Left lung (tissue), 4 donors: ENCODE measurements at regions not wholly inside any gene's neighbourhood (a gene's known extent, or its start where the extent isn't known, plus 50 kb on each side); places are given as distances from the start of the nearest gene placed in this dataset.
"Not testable (repeated sequence)": the region's sequence is repeated elsewhere in the genome, so short reads cannot be mapped to it uniquely, and the experiment has no call there.

ENCODE experiments used
- ATAC-seq: fragments of 200-7000 bp; cut with Tn5 transposase; one replicate; pipeline ENCODE4 v1.9.1; 2020; ENCODE audit warnings: moderate library complexity
- DNase-seq, 4 donors: peaks; one replicate each; pipeline ENCODE4 v3.0.0-alpha.2; 2013 to 2020
- H3K27ac ChIP-seq, 2 donors: fragments of 200-600 bp; sonication (generic) in 1 of 2; one replicate each; pipeline versions ENCODE4 v1.5.0 to v1.8.0; 2020 to 2021
- H3K27me3 ChIP-seq, 2 donors: fragments of 200-600 bp; sonication (generic) in 1 of 2; one replicate each; pipeline versions ENCODE4 v1.5.0 to v1.8.0; 2020 to 2021
- H3K36me3 ChIP-seq, 2 donors: fragments of 200-600 bp; sonication (generic) in 1 of 2; one replicate each; pipeline versions ENCODE4 v1.5.0 to v1.8.0; 2020 to 2021
- H3K4me1 ChIP-seq, 2 donors: fragments of 200-600 bp; one replicate each; pipeline ENCODE4 v1.8.0; 2021
- H3K4me3 ChIP-seq, 2 donors: fragments of 200-600 bp; sonication (generic) in 1 of 2; one replicate each; pipeline versions ENCODE4 v1.5.0 to v1.8.0; 2020 to 2021; ENCODE audit warnings: mild to moderate bottlenecking in 1 of 2
- H3K9me3 ChIP-seq, 2 donors: fragments of 200-600 bp; sonication (generic) in 1 of 2; one replicate each; pipeline versions ENCODE4 v1.5.0 to v1.8.0; 2020 to 2021
- intact Hi-C, 2 donors: fragments of 100-400 bp; cut with DNase I; formaldehyde crosslinking; loops; one replicate each; pipeline versions ENCODE4 v1.11.2 to v1.14.2; 2022
- TF ChIP-seq, protein P1 (sequence below), 2 donors: fragments of 200-600 bp; sonication (generic) in 1 of 2; IDR thresholded peaks; one replicate each; pipeline versions ENCODE4 v1.5.0 to v1.8.0; 2021; ENCODE audit warnings: antibody characterized with exemption in 2 of 2
- donor health status: DM: no; HTN: yes; CAD: no.
- donor health status: DM: no; HTN: no; CAD: no.

DNA sequence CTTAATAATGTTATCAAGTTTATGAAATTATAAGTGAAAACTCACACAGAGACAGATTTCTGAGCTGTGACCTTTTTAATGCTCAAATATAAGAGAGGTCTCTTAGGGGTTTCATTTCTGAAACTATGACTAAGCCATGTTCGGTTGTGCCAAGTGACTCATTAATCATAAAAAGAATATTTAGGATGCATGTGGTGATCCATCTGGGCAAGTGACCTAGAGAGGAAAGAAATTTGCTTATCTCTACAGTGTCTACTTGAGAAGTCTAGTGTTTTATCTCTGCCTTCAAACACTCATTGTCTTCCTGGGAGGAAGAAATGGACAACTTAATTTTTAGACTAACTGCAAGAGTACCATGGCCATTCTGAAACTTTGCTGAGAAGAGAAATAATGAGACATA, 545.3 kb upstream of the GRID2 start:
- Histone ChIP-seq H3K4me1 (no peaks in the 10 kb centered on the region), H3K36me3 (no peaks in the 10 kb centered on the region), H3K9me3 (no peaks in the 10 kb centered on the region), H3K27ac (no peak overlapping the region), H3K27me3 (no peaks in the 10 kb centered on the region), H3K4me3 (no peak overlapping the region)
- no peak for DNase-seq
- no peak for ATAC-seq
- intact Hi-C loops = no loop called here
- TF ChIP-seq, protein P1, sequence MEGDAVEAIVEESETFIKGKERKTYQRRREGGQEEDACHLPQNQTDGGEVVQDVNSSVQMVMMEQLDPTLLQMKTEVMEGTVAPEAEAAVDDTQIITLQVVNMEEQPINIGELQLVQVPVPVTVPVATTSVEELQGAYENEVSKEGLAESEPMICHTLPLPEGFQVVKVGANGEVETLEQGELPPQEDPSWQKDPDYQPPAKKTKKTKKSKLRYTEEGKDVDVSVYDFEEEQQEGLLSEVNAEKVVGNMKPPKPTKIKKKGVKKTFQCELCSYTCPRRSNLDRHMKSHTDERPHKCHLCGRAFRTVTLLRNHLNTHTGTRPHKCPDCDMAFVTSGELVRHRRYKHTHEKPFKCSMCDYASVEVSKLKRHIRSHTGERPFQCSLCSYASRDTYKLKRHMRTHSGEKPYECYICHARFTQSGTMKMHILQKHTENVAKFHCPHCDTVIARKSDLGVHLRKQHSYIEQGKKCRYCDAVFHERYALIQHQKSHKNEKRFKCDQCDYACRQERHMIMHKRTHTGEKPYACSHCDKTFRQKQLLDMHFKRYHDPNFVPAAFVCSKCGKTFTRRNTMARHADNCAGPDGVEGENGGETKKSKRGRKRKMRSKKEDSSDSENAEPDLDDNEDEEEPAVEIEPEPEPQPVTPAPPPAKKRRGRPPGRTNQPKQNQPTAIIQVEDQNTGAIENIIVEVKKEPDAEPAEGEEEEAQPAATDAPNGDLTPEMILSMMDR (IDR thresholded peaks at IDR 0.05) = no peak

DNA sequence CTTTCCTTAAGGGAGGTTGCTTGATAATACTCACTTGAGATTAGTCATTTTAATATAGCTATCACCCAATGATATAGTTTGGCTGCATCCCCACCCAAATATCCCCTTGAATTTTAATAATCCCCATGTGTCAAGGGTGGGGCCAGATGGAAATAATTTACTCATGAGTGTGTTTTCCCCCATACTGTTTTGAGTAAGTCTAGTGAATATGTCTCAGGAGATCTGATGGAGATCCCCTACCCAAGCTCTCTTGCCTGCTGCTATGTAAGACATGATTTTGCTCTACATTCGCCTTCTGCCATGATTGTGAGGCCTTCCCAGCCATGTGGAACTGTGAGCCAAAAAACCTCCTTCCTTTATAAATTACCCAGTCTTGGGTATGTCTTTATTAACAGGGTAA, 539.7 kb upstream of the GRID2 start:
- DNase-seq = no peak
- no peak for ATAC-seq
- intact Hi-C loops = no loop called here
- TF ChIP-seq, protein P1 (IDR thresholded peaks at IDR 0.05) = no peak
- no peaks in the 10 kb centered on the region for H3K36me3 ChIP-seq
- H3K4me3 ChIP-seq = no peak overlapping the region
- no peaks in the 10 kb centered on the region for H3K9me3 ChIP-seq
- H3K27me3 ChIP-seq = no peaks in the 10 kb centered on the region
- no peak overlapping the region for H3K27ac ChIP-seq
- no peaks in the 10 kb centered on the region for H3K4me1 ChIP-seq

DNA sequence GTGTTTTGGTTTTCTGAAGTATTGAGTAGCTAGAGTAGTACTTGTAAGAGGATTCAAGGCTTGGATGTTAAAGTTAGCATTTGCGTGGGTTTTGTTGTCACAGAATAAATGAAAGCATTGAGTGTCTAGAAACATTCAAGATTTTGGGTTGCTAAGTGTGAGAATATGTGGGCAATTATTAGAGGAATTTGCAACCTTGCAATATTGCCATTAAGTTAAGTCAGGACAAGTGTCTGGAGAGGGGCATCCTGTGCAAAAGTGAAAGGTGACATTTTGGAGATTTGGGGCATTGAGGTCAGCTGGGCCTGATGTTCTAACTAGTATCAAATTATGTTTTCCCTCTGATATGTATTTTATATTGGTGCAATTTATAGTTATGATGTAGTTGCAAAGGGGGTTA, 533.9 kb upstream of the GRID2 start:
- H3K27ac ChIP-seq = no peak overlapping the region
- intact Hi-C loops = no loop called here
- no peak overlapping the region for H3K4me3 ChIP-seq
- DNase-seq (no peak), ATAC-seq (no peak)
- no peaks in the 10 kb centered on the region for H3K4me1 ChIP-seq
- no peaks in the 10 kb centered on the region for H3K27me3 ChIP-seq
- H3K9me3 ChIP-seq = peaks cover 0 to 14% of the 10 kb centered on the region in 2 donors
- no peaks in the 10 kb centered on the region for H3K36me3 ChIP-seq
- TF ChIP-seq, protein P1 (IDR thresholded peaks at IDR 0.05) = no peak

DNA sequence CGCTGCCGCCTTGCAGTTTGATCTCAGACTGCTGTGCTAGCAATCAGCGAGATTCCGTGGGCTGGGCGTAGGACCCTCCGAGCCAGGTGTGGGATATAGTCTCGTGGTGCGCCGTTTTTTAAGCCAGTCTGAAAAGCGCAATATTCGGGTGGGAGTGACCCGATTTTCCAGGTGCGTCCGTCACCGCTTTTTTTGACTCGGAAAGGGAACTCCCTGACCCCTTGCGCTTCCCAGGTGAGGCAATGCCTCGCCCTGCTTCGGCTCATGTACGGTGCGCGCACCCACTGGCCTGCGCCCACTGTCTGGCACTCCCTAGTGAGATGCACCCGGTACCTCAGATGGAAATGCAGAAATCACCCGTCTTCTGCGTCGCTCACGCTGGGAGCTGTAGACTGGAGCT, 512.1 kb upstream of the GRID2 start:
- H3K9me3 ChIP-seq, intact Hi-C loops, H3K4me3 ChIP-seq, H3K27me3 ChIP-seq, H3K27ac ChIP-seq, H3K36me3 ChIP-seq, DNase-seq, H3K4me1 ChIP-seq, ATAC-seq: not testable (repeated sequence)

DNA sequence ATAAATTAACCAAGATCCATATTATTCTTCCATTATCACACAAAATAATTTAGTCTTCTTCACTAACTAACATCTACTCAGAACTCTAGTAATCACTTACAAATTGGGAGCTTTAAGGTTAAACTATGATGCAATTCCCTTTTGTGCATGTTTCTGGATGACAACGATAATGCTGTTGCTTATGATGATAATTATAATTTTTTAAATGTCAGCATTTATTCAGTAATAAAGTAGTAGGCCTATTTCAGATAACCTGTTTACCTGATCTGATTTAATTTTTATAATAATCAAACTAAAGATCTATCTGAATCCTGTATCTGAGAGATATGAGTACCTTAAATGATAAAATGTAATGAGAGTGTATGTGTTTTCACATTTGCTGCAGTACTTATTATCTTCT, 507.8 kb upstream of the GRID2 start:
- H3K27me3 ChIP-seq = no peaks in the 10 kb centered on the region
- H3K36me3 ChIP-seq = no peaks in the 10 kb centered on the region
- H3K4me3 ChIP-seq = no peak overlapping the region
- ATAC-seq = no peak
- no peak for DNase-seq
- no peaks in the 10 kb centered on the region for H3K4me1 ChIP-seq
- TF ChIP-seq, protein P1 (IDR thresholded peaks at IDR 0.05) = no peak
- peaks cover 0 to 5% of the 10 kb centered on the region in 2 donors for H3K9me3 ChIP-seq
- intact Hi-C loops = no loop called here
- H3K27ac ChIP-seq = no peak overlapping the region

DNA sequence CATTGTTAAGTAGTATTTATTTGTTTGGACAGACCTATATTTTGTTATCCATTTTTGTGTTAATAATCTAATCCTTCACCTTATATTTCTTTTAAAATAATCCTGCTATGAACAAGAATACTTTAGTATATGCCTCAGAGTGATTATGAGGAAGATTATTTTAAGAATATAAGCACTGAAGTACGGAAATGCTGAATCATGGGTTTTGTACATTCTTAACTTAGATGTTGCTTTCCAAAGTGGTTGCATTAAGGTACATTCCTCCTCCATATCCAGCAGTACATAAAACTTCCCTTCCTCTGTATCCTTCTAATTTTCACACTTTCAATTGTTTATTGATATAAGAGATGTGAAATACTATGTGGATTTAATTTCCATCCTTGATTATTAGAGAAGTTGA, 491.4 kb upstream of the GRID2 start:
- TF ChIP-seq, protein P1 (IDR thresholded peaks at IDR 0.05) = no peak

More for the DNA sequence above, 491.4 kb upstream of the GRID2 start:
- H3K9me3 ChIP-seq = no peaks in the 10 kb centered on the region
- H3K27ac ChIP-seq = no peak overlapping the region
- H3K4me3 ChIP-seq = no peak overlapping the region
- no peaks in the 10 kb centered on the region for H3K4me1 ChIP-seq
- H3K27me3 ChIP-seq = no peaks in the 10 kb centered on the region
- intact Hi-C loops = no loop called here
- ATAC-seq (no peak), DNase-seq (no peak)
- no peaks in the 10 kb centered on the region for H3K36me3 ChIP-seq
